Frontal cortex (tissue), 3 donors: ENCODE measurements at regions not wholly inside any gene's neighbourhood (a gene's known extent, or its start where the extent isn't known, plus 50 kb on each side); places are given as distances from the start of the nearest gene placed in this dataset.
"Not testable (repeated sequence)": the region's sequence is repeated elsewhere in the genome, so short reads cannot be mapped to it uniquely, and the experiment has no call there.

Experiments
- DNase-seq, 2 donors: peaks; one replicate each; pipeline ENCODE4 v3.0.0; 2012; ENCODE audit warnings: low spot score in 2 of 2
- FAIRE-seq: peaks from 2 replicates; lab custom pipeline; 2012; peaks lifted over from hg19 to GRCh38; lab: Jason Lieb, UNC
- donor health status: control.
- donor health status: control.
- donor health status: control.

DNA sequence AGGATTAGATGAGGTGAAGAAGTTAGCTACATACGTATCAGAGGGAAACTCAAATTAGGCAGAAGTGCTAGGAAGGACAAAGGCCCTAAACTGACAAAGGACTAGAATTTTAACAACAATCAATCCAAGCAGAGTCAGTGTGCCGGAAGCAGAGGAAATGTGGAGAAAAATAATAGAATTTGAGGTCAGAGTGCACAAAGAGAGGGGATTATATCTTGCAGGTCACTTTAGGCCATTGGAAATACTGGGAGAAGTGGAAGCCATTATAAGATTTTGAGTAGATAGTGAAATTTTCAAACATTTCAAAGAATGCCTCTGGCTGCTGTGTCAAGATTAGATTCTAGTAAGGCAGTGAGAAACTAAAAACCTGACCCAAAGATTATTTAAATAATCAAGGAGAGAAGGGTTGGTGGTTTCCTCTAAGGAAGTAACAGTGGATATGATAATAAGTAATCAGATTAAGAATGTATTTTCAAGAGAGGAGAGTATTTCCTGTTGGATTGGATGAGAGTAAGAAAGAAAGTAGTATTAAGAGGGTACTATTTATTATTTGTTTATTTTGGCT lies 889.2 kb upstream of the NCAM2 start:
- DNase-seq (no peak), FAIRE-seq (no peak)

DNA sequence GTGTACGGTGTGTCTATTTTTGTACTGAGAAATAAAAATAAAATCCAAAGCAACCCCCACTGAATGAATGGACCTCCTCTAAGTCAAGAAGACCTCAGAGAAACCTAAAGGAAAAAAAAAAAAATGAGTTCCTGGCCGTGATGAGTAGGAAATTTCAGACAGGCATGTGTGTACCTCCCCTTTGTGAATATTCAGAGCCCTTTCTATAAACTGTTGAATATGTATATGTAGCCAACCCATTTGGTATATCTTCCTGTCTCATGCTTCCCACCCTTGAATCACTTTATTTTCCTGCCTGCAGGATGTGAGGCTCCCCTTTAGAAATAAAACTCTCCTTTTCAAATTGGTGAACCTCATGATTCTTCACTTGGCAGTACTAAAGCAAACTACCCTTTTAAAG lies 887.8 kb upstream of the NCAM2 start:
- no peak for DNase-seq
- no peak for FAIRE-seq

DNA sequence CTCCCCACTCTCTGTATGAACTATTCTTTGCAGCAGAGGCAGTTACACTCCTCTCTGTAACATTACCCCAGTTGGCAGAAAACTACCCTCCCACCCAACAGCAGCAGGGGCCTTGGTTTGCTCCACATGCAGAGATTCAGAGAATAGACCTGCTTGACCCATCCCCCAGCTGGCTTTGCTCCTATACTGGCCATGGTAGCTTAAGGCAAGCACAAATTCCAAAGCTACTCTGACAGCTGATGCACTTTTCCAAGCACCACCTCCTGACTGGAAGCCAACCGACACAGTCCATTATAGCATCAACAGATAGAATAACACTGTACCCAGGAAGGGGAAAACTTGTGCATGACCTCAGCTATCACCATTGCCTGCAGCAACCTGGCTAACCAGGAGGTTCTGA lies 846.5 kb upstream of the NCAM2 start:
- no peak for FAIRE-seq
- DNase-seq, result no peak

DNA sequence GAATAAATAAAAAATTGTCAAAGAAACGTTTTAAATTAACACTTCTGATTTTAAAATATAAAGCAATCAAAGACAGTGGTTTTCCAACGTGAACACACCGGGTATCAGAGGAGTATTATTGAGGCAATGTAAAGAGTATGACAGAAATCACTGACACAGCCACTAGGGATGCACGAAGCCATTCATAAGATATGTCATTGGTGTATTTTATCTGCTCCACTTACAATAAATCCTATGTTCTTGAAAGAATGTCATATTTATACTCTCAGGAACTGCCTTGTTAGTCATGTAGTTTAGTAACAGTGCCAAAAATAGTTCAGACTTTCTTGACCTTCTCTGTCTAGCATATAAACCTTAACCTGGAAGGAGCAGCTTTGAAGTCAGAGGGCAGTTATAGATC lies 835.0 kb upstream of the NCAM2 start:
- no peak for FAIRE-seq
- no peak for DNase-seq

DNA sequence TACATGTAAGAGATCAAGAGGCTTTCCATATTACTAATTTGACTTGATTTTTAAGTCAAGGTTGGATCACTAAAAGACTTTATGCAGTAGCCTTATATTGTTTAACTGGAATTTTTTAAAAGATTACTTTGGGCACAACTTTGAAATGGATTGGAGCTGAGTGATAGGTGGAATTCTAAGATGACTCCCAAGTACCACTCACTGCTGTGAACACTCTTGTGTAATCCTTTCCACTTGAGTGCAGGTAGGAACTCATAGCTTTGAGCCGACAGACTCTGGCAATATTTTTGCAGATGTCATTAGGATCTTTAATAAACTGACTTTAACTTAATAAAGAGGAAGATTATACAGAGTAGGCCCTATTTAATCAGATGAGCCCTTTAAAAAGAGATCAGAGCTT lies 831.1 kb upstream of the NCAM2 start:
- no peak for DNase-seq
- no peak for FAIRE-seq

DNA sequence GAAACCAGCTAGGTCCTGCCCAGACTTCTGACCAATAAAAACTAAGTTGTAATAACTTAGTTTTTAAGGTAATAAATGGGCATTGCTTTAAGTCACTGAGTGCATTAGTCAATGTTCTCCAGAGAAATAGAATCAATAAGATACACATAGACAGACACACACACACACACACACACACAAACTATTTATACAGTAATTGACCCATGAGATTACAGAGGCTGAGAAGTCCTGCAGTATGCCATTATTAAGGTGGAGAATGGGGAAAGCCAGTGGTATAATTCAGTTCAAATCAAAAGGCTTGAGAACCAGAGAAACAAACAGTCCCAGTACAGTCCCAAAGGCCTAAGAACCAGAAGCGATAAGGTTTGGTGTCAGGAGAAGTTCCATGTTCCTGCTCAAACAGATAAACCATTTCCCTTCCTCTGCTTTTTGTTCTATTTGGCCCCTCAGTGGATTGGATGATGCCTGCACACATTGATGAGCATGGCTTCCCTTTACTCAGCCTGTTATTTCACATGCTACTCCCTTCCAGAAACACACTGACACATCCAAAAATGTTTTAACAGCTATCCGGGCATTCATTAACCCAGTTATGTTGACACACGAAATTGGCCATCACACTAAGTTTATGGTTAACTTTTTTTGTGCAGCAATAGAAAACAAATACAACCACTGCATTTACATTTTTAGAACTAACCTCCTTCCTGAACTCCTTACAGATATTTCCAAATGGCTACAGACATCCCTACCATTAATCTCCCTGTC lies 828.2 kb upstream of the NCAM2 start:
- DNase-seq, result no peak
- FAIRE-seq, result no peak

DNA sequence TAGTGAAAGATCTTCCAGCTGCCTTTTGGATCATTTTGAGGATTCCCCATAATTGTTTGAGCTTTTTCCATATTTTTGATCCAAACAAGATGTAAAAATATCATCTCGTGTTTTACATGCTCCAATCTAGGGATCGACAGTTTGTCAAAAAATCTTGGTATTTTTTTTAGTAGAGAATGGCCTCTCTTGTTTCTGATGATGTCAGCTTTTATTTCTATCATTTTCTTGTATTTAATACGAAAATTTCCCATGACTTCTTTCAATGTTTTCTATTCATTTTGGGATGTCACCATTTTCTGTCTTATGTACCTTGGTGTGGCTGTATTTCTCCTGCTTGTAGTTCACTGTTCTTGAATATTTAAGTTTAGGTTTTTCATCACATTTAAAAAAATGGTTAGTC lies 812.0 kb upstream of the NCAM2 start:
- FAIRE-seq, result no peak

DNA sequence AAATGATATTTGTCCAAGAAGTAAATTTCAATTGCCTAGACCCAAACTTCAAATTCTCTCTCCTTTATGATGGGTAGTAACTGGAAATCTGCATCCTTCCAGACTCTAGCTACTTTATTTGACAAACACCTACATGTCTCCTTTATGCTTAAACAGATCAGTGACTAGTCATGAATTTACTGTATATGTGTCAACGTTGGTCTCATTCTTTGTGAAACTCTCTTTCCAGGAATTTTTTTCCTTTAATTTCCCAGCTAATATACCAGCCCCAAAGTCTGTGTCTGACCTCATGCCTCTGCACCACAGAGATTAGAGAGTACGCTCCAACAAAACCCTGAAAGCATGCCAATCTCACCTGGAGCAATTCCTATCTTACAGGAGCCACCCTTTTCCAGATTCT lies 811.2 kb upstream of the NCAM2 start:
- no peak for FAIRE-seq
- no peak for DNase-seq

More for the DNA sequence above, 812.0 kb upstream of the NCAM2 start:
- no peak for DNase-seq

DNA sequence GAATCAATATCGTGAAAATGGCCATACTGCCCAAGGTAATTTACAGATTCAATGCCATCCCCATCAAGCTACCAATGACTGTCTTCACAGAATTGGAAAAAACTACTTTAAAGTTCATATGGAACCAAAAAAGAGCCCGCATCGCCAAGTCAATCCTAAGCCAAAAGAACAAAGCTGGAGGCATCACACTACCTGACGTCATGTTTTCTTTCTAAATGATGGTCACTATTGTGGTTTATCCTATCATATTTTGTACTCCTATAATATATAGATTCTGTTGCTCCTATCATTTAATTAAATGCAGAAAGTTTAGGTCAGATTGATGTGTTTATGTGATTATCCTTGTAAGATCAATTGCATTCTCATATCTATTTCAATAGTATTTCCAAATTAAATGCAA lies 796.9 kb upstream of the NCAM2 start:
- FAIRE-seq, DNase-seq: not testable (repeated sequence)

DNA sequence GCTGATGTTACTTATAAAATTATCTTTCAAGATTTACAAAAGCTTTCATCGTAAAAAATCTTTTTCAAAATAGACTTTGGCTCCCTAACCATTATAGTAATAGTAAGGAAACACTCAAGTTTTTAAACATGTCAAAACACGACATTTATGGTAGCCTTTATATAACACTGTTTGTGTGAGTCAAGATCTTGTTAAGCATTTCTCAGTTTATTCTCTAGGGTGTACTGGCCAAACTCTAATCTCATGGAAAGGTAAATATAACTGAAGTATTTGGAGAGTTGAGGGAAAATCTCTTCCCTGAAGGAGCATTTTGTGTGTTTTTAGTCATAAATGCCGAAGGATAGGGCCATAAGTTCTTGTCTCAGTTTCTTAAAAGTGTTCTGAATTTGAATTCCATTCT lies 790.9 kb upstream of the NCAM2 start:
- DNase-seq (no peak), FAIRE-seq (no peak)

DNA sequence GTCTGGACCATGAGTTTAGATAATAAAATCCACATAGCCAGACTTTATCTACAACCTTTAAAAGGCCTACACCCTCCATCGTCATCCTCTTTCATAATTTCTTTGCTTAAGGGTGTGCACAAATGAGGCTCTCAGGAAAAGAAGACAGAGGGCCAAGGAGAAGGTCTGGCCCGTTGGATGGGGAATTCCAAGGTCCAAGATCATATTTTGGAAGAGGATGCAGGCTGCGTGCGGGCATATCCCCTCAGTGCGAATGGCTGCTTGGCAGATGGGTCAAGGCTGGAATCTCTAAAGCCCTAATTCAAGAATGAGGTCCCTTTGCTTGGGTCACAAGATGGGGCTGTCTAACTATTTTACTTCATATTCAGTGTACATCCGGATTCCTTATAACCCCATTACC lies 782.2 kb upstream of the NCAM2 start:
- FAIRE-seq, result no peak
- DNase-seq, result no peak

DNA sequence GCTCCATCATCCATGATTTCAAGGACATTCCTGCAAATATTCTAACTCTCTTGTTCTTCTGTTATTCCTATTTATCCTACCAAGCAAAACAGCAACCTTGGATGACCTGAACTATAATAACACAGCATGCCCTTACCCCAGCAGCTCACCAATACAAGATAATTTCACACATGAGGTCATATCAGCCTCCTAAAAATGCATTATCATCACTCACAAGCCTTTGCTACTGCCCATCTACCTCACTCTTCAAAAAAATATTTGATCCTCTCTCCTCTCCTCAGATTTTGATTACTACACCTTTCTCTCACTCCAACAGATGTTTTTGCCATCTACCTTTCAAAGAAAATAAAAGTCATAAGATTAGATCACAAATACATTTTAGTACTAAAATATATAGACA lies 777.6 kb upstream of the NCAM2 start:
- no peak for DNase-seq
- FAIRE-seq, result no peak

DNA sequence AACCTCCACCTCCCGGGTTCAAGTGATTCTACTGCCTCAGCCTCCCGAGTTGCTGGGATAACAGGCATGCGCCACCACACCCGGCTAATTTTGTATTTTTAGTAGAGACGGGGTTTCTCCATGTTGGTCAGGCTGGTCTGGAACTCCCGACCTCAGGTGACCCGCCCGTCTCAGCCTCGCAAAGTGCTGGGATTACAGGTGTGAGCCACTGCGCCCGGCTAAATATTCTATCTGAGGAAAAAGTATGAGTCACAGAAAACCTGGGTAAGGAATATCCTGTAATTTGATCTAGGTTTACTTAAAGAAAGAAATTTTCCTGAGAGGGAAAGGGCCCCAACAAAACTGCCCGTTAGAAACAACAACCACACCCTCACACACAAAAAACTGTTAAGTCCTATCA lies 776.2 kb upstream of the NCAM2 start:
- not testable (repeated sequence) for FAIRE-seq, DNase-seq

DNA sequence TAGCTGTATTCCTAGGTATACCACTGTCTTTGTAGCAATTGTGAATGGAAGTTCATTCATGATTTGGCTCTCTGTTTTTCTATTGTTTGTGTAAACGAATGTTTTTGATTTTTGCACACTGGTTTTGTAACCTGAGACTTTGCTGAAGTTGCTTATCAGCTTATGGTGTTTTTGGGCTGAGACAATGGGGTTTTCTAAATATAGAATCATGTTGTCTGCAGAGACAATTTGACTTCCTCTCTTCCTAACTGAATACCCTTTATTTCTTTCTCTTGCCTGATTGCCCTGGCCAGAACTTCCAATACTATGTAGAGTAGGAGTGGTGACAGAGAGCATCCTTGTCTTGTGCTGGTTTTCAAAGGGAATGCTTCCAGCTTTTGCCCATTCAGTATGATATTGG lies 761.6 kb upstream of the NCAM2 start:
- not testable (repeated sequence) for FAIRE-seq, DNase-seq

DNA sequence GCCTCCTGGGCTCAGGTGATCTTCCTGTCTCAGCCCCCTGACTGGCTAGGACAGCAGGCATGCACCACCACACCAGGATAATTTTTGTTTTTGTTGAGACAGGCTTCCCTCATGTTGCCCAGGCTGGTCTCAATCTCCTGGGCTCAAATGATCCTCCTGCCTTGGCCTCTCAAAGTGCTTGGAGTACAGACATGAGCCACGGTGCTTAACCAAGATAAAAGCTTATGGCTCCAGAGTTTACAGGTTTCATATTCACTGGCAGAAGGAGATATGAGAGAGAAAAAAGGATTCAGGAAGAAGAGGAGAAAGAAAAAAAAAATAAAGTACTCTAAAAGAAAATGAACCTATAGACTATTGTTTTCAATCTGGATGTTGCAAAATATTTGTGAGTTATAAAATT lies 748.8 kb upstream of the NCAM2 start:
- DNase-seq, result no peak
- FAIRE-seq, result no peak

DNA sequence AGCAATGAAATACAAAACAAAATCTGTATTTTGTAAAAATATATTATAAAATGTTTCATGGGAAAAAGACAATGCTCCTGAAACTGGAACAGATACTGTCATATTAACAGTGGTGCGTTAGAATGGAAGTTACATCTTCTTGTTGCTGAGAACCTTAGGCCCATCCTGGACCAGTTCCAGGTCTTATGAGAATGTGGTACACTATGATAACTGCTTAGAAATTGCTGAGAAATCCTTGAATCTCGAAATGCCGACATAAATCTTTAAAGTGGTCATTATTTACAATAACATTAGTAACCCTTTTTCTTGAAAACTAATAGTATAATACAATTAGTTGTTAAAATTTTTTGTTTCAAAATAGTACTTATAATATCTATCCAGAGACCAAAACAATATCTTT lies 747.9 kb upstream of the NCAM2 start:
- FAIRE-seq (peak; percentile 77), DNase-seq (no peak)

DNA sequence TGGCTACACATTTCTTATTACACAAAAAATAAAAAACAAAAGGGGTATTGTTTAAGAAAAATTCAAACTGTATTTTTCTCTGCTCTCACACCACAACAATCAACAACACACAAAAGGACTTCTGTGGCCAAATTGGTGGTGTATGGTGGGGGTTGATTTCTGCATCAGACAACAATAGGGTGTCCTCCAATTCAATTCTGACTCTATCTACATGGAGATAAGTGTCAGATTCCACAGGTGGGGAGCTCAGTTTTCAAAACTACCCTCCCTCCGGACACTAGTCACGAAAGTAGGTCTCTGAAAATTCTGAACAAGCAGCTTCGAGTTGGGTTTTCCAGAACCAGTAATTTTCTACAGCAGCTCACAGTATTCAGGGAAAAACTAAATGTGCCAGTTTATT lies 744.9 kb upstream of the NCAM2 start:
- DNase-seq (no peak), FAIRE-seq (no peak)

DNA sequence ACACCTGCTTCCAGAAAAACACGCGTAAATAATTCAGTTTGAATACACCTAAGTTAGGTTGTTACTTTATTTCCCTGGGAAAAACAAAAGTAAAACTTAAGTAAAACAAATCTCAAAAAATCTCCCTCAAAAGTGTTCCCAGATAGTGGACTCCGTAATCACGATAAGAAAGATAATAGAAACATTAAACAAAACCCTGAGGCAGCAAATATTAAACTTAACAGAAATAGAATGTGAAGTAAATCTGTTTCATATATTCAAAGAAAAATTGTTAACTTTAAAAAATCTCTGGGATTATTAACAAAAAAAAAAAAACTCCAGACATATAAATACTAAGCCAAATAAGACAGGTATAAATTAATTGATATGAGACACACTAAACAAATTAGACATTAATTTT lies 743.2 kb upstream of the NCAM2 start:
- DNase-seq, result no peak
- peak; percentile 49 for FAIRE-seq

DNA sequence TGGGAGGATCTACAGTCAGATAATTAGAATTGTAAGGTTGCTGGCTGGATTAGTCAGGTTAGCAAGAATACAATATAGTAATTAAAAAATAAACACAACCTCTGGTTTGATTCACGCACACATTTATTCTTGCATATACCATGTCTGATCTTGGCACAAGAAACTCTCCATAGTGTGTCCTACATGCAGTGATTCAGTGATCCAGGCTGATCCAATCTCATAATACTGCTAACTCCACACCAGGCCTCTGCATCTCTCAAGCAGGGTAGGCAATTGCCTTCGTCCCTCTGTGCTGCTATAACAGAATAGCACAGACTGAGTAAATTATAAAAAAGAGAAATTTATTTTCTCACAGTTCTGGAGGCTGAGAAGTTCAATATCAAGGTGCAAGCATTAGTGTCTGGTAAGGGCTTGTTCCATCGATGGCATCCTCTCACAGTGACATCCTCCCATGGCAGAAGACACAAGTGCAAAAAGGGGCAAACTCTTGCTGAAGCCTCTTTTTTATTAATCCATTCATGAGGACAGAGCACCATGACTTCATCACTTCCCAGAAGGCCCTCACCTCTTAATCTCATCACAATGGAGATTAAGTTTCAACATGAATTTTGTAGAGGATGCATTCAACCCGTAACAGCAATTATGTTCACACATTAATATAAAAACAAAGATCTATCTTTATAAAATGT lies 741.0 kb upstream of the NCAM2 start:
- FAIRE-seq, result no peak
- DNase-seq, result no peak

DNA sequence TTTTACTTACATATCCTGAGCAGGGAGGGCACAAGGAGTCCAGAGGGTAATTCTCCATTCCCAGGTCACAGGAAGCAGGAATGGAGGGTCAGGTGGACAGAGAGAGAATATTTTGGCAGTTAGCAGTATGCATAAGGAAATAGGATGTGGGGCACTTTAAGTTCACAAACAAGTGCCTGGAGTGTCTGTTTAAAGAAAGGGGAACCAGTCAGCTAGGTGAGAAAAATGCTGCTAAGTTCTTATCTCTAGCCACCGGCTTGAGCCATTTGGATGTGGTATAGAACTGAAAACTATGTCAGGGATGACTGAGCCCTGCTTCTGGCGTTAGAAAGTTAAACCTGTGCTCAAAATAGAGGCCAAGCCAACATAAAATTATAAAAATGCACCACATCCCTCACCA lies 739.7 kb upstream of the NCAM2 start:
- FAIRE-seq, result no peak
- no peak for DNase-seq
